Choroid plexus epithelial cell (primary cell): ENCODE measurements at regions not wholly inside any gene's neighbourhood (a gene's known extent, or its start where the extent isn't known, plus 50 kb on each side); places are given as distances from the start of the nearest gene placed in this dataset.

Experiments
- DNase-seq: peaks from one replicate; pipeline ENCODE4 v3.0.0-alpha.2; 2010; ENCODE audit warnings: low read depth
- H3K4me3 ChIP-seq: 2 replicates; pipeline ENCODE4 v1.5.1; 2011; ENCODE audit warnings: low read depth, mild to moderate bottlenecking, control low read depth, low read length, moderate library complexity
- TF ChIP-seq, protein P1 (sequence below): conservative IDR thresholded peaks from 2 replicates; pipeline ENCODE4 v1.5.1; 2011; ENCODE audit warnings: low read depth, mild to moderate bottlenecking, control low read depth, inconsistent platforms, low read length, moderate library complexity

DNA sequence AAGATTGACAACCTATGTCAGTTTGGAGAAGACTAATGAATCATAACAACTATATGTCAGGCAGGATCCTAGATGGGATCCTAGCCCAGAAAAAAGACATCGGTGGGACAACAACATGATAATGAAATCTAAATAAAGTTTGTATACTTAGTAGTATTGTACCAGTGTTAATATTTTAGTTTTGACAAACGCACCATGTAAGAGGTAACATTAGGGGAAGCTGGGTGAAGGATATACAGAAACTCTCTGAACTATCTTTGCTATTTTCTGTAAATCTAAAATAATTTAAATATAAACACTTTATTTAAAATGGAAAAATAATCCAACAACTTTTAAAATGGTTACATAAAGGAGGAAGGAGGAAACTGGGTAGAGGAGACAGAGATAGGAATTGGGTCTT is 105.6 kb upstream of the AP1S2 start:
- DNase-seq, result no peak
- no peak overlapping the region for H3K4me3 ChIP-seq
- TF ChIP-seq, protein P1, sequence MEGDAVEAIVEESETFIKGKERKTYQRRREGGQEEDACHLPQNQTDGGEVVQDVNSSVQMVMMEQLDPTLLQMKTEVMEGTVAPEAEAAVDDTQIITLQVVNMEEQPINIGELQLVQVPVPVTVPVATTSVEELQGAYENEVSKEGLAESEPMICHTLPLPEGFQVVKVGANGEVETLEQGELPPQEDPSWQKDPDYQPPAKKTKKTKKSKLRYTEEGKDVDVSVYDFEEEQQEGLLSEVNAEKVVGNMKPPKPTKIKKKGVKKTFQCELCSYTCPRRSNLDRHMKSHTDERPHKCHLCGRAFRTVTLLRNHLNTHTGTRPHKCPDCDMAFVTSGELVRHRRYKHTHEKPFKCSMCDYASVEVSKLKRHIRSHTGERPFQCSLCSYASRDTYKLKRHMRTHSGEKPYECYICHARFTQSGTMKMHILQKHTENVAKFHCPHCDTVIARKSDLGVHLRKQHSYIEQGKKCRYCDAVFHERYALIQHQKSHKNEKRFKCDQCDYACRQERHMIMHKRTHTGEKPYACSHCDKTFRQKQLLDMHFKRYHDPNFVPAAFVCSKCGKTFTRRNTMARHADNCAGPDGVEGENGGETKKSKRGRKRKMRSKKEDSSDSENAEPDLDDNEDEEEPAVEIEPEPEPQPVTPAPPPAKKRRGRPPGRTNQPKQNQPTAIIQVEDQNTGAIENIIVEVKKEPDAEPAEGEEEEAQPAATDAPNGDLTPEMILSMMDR, result no peak

DNA sequence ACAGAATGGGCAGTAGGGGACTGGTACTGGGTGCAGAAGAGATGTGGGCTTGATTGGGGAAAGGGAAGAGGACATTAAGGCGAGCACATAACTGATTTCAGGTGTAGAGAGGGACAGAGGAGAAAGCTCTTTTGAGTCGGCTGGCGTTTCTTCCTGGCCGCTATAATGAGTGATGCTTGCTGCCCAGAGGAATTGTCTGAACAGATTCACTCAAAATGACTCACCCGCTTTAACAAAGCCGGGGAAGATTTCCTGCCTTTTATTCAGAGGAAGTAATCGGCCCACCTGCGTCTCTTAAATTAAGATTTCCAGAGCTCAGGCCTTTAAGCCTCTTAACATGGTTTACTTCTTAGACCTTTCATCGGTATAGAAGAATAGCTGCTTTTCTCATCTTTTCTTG is 102.1 kb upstream of the AP1S2 start:
- DNase-seq, result peak; percentile 10
- TF ChIP-seq, protein P1, result no peak
- H3K4me3 ChIP-seq, result no peak overlapping the region

DNA sequence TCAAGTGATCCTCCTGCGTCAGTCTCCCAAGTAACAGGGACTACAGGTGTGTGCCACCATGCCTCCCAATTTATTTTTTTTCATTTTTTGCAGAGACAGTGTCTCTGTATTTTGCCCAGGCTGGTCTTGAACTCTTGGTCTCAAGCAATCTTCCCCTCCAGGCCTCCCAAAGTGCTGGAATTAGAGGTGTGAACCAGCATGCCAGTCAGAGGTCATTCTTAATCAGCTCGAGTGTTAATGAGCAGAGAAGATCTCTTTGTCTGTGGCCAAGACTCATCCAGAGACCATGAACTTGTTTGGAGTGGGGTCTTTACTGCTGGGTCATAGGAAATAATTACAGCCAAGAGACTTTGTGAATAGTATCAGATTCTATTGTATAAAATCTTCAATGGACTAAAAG is 99.2 kb upstream of the AP1S2 start:
- no peak for DNase-seq
- no peak overlapping the region for H3K4me3 ChIP-seq
- TF ChIP-seq, protein P1, result no peak

DNA sequence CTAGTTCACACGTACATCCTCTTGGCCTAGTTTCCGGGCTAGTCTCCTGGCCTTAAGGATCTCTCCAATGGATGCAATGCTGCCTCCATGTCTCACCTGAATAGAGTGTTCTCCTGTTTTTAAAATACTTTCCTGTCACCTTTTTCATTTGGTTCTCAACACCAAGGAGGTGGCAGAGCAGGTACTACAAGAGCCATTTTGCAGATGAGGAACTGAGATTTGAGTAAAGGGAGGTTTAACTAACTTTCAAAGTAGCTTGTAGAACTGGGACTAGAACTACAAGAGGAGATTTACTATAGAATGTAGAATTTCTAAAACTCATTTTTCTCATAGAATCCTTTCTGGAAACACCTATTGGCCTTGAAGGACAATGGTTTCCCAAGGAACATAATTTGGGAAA is 97.6 kb upstream of the AP1S2 start:
- TF ChIP-seq, protein P1, result no peak
- no peak overlapping the region for H3K4me3 ChIP-seq
- DNase-seq, result no peak

DNA sequence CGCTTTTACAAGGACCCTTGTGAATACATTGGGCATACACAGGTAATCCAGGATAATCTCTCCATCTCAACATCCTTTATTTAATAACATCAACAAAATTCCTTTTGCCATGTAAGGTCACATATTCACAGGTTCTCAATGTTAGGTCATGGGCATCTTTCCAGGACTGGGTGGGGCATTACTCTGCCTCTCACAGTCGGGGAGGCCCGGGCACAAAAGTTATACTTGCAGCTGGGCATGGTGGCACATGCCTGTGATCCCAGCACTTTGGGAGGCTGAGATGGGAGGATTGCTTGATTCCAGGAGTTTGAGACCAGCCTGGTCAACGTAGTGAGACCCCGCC is 93.7 kb upstream of the AP1S2 start:
- H3K4me3 ChIP-seq, result no peak overlapping the region
- DNase-seq, result no peak
- TF ChIP-seq, protein P1, result no peak

DNA sequence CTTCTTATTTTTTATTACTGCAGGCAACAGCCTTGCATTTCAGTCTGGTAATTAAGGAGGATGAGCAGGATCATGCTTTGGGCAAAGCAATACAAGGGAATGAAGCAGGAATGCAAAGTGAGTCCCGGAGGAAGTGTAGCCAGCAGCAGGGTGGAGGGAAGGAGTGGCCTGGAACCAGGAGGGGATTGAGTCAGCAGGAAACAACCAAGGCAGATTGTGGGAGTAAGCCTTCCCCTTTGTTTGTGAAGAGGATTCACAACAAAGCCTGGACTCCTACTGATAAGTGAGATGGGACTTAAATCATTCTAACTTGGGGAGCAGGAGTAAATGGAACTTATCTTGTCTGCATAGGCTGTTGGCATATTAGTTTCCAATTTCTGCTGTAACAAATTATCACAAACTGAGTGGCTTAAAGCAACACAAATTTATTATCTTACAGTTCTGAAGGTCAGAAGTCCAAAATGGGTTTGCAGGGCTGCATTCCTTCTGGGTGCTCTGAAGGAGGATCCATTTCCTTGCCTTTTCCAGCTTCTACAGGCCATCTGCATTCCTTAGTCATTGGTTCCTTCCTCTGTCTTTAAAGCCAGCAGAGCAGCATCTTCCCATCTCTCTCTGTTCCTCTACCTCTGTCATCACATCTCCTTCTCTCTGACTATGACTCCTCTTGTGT is 93.2 kb upstream of the AP1S2 start:
- no peak overlapping the region for H3K4me3 ChIP-seq
- TF ChIP-seq, protein P1, result no peak
- DNase-seq, result peak; percentile 43

DNA sequence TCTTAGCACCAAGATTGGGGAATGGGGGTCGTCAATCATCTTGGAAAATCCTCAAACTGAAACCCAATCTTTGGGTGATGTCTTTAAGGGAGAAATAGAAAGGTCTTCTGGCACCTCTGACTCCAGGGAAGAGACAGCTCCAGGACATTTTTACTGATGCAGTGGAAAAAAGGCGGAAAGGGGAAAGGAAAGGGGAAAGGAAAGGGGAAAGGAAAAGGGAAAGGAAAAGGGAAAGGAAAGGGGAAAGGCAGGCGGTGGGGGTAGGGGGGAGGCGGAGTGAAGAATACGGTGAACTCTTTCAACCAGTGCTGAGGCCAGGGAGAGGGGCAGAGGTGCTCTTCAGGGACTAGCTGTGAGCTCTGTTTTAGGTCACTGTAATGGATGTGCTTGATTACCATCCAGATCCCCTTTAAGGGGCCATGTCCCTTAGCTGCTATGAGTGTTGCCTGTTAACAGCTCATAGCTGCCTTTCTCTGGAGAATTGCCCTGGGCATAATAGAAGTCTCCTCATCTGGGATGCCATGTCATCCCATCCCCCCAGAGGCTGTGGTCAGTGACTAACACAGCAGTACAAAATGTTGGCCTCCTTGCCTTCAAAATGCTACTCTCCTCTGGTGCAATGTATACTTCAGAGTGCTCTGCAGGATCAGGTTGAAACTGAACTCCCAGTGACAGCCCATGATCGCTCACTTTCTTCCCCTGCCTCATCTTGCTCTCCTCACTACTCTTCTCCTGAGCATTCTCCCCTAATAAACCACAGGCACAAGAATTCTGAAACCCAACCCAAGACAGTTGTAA is 92.4 kb upstream of the AP1S2 start:
- no peak overlapping the region for H3K4me3 ChIP-seq
- TF ChIP-seq, protein P1, result no peak
- DNase-seq, result peak; percentile 63
